NAMALWA (cell line): ENCODE measurements at regions not wholly inside any gene's neighbourhood (a gene's known extent, or its start where the extent isn't known, plus 50 kb on each side); places are given as distances from the start of the nearest gene placed in this dataset.
A peak's percentile ranks its signal among the peaks of the same experiment; 100 is the strongest.

Experiments used
- DNase-seq: peaks from one replicate; pipeline ENCODE4 v3.0.0-alpha.2; 2015; ENCODE audit warnings: low spot score

DNA sequence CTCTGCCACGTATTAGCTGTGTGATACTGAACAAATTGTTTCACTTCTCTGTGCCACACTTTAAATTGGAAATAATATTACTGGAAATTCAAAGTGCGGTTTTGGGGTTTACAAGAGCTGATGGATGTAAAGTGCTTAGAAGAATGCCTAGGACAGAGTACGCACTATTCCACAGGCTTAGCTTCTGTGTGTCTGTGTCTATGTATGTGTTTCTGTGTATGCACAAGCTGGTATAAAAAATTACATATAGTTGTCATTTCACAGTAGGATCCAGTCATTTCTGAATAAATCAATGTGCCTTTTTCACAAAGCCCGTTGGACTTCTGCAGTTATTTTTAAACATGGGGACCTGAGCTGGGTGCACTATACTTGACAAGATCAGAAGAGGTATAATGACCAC is 370.4 kb downstream of the TUSC7 start:
- no peak for DNase-seq

DNA sequence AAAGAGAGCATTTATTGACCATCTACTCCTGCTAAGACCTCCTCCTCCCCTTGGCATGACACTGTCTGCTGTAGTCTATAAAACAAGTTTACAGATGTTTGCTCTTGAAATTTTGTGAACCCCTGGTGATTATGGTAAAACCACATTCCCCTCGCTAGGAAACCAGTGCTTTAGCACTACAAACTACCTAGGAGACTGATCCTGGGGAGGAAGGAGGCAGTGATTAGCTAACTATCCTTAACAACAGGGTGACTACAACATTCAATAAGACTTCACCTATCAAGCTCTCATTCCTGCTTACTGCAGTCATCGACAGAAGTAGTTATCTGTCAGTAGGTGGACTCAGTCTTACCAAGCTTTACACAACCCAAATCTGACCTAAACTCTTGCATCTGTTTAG is 371.3 kb downstream of the TUSC7 start:
- no peak for DNase-seq

DNA sequence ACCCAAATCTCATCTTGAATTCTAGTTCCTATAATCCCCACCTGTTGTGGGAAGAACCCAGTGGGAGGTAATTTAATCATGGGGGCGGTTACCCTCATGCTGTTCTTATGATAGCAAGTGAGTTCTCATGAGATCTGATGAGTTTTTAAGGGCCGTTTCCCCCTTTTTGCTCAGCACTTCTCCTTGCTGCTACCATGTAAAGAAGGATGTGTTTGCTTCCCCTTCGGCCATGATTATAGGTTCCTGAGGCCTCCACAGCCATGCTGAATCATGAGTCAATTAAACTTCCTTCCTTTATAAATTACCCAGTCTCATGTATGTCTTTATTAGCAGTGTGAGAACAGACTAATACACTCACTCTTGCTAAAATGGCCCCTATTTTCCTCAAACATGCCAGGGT is 374.7 kb downstream of the TUSC7 start:
- no peak for DNase-seq

DNA sequence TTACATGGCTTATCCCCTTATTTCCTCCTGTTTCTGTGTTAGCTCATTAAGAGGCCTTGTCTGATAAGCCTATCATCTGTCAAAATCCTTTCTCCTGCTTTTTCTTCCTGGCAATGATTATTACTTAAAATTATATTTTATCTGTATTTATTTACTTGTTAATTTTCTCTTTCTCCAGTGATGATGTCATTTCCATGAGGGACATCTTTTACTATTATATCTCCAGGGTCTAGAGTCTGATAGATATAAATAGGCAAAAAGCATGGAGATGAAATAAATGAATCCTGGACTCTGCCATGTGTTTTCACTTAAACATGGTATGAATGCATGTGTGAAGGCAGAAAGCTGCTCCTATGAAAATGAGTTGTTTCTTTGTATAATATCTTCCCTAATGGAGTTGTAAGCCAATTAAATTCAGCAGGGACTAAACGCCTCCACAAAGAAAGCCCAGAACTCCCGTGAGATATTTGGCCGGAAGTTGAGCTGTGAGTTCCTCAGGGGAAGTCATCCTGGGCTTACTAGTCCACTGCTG is 375.2 kb downstream of the TUSC7 start:
- DNase-seq = no peak

DNA sequence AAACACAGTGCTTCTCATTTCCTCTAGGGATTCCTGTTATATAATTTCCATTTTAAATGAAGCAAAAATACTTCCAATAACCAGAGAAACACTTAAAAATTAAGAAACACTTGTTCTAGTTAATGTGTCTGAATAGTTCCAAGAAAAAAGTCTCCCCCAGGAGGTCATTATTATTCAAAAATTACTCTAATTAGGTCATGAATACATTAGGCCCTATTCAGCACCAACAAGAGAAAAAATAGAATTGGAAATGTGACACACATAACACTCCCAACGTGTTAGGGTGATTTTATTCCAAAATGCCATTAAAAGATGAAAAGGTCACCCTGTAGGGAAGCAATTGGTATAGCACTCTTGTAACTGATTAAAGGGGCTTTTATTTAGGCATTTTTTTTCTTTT is 382.1 kb downstream of the TUSC7 start:
- DNase-seq = no peak

DNA sequence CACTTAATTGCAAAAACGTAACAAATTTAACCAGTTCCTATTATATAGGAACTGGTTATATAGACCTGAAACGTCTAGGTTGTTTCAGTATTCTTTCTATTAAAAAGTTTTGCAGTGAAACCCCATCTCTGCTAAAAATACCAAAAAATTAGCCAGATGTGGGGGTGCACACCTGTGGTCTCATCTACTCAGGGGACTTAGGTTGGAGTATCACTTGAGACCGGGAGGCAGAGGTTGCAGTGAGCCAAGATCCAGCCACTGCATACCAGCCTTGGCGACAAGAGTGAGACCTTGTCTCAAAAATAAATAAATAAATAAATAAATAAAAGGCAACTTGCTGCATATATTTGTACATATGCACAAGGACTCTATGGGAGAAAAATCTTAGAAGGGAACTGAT is 387.0 kb downstream of the TUSC7 start:
- DNase-seq = no peak

DNA sequence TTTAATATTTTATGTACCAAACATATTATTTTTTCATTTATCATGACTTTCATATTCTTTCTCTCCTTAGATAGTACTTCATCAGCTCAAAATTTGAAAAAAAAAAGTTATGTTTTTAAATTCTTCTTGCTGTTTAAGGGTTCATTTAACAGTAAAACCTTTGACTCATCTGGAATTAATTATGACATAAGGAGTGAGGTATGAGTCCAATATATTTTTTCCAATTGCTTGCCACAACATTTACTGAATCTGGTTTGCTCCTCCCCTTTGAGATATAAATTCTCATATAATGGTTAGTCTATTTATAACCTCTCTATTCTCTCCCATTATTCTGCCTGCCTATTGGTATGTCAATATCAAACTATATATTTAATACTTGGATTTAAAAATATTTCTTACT is 387.8 kb downstream of the TUSC7 start:
- DNase-seq = no peak

DNA sequence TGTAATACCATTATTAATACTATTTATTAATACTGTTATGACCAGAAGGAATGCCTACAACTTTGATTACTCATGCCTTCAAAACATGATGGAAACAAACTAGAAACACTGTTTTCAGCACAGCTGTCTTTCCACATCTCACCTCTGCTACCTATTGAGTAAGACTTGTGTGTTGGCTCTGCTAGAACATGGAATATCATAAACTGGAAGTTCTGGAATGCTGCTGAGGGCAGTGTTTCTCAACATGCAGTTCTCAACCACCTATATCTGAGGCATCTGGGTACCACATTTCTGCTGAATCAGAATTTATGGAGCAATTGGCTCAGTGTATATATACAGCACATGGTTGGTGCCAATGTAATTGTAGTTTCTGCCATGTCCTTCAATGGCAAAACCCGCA is 392.1 kb downstream of the TUSC7 start:
- no peak for DNase-seq

DNA sequence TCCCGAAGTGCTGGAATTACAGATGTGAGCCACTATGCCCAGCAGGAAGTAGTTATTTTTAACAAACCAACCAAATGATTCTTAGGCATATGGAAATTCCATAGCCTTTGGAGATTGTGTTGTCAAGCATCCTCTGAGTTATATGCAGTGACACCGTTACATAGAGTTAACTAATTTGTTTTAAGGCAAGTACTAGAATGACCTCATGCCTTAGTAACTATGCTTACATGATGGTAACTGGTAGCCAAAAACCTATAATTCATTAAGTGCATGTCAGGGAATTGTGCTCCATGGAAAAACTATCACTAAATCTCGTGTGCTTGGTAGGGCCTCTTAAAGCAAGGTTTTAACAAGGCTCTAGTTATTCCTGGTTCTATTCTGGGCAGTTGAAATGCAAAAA is 392.8 kb downstream of the TUSC7 start:
- no peak for DNase-seq

DNA sequence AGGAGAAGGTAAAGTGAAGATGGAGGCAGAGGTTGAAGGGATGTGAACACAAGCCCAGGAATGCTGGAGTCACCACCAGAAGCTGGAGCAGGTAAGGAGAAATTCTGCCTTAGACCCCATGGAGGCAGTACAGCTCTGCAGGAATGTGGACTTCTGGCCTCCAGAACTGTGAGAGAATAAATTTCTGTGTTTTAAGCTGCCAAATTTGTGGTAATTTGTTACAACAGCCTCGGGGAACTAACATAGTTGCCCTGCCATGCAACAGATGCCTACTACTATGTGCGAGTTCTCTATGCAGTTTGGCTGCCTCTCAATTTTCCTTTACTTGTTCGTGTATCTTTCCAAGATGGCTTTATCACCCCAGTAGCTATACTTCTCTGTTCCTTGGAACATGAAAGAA is 394.1 kb downstream of the TUSC7 start:
- DNase-seq = no peak

DNA sequence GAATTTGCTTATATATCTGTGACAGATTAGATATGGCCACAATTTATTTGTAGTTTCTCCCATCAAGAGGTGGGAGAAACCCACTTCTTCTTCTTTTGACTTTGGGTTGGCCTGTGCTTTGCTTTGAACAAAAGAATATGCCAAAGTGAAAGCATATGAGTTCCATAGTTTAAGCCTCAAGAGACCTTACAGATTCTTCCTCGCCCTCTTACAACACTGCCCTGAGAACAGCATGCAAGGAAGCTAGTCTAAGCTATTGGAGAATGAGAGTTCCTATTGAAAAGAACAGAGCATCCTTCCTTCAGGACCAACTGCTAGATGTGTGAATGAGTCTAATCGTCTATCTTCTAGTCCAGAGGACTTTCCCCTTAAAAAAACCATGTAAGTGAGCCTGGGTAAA is 394.8 kb downstream of the TUSC7 start:
- DNase-seq = no peak

DNA sequence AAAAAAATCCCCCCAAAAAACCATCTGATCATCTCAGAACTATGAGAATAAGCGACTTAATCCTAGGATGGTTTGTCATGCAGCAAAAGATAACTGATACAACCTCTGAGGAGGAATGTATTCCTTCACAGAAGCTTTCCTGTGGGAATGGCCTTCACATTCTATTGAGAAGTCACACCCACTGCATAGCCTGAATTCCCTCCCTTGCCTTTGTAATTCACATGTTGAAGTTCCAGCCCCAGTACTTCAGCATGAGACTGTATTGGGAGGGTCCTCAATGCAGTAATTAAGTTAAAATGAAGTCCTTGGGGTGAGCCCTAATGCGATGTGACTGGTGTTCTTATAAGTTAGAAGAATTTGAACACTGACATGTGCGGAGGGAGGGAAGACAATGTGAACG is 395.2 kb downstream of the TUSC7 start:
- no peak for DNase-seq

DNA sequence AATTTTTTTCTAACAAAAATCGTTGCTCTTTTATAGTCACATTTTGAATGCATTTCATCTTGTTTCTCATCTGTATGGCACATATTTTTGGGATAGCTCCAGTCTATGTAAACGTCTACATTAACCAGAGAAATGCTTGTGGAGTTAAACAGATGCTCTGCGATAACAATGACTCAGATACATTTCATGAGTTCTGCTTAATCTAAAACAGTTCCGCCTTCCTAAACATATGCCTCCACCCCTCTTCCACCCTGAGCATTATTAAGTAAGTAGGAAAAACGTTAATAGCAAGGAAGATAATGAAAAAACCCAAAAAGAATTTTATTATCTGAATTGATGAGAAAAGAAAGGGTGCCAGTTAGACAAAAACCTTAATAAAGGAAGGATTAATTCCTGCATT is 396.1 kb downstream of the TUSC7 start:
- DNase-seq = no peak

DNA sequence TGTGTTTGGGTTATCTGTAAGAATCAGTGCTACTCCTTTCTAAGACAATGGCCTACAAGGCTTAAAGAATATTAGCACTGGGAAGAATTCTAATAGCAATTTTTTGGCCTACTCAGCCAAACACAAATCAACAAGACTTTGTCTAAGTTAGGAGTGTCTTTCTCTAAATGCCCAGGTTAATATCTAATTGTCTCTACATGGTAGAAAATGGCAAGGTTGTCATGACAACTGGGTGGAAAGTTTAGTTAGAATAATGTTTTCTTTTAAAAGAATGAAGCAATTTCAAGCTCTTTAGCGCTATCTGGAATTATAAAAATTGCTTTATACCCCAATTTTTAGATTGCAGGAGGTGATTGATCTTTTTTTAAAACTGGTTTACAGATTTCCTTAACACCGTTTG is 396.8 kb downstream of the TUSC7 start:
- DNase-seq = no peak

DNA sequence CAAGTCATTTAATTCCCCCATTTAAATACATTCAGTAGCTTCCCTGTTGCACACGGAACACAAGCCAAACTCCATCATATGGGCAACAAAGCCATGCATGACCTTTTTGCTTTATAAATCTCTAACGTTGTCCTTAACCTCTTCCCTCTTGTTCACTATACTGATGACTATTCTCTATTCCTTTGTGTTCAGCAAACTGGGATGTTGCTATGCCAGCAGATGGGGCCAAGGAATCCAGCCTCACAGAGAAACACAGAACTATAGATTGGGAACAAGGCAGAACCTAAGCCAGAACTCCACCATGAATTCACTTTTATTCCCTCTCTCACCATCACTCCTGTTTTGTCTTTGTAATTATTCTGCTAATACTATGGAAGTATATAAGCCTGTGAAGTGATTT is 398.4 kb downstream of the TUSC7 start:
- DNase-seq = no peak

DNA sequence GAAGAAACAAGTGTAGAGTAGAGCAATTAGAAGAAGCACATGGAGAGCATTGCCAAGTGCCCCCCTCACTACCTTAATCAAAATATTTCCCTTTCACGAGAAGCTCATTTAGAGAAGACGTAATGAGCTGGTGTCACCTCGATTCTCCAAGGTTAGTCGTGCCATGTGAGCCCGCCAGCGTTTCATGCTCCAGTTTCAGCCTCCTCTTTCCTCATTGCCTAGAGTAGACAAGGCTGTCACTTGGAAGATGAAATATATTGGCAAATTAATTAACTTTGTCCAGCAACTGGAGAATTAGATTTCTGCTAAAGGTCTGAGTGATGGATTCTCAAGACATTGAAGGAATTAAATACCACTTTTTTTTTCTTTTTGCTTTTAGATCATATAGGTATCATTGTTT is 399.6 kb downstream of the TUSC7 start:
- DNase-seq = no peak

DNA sequence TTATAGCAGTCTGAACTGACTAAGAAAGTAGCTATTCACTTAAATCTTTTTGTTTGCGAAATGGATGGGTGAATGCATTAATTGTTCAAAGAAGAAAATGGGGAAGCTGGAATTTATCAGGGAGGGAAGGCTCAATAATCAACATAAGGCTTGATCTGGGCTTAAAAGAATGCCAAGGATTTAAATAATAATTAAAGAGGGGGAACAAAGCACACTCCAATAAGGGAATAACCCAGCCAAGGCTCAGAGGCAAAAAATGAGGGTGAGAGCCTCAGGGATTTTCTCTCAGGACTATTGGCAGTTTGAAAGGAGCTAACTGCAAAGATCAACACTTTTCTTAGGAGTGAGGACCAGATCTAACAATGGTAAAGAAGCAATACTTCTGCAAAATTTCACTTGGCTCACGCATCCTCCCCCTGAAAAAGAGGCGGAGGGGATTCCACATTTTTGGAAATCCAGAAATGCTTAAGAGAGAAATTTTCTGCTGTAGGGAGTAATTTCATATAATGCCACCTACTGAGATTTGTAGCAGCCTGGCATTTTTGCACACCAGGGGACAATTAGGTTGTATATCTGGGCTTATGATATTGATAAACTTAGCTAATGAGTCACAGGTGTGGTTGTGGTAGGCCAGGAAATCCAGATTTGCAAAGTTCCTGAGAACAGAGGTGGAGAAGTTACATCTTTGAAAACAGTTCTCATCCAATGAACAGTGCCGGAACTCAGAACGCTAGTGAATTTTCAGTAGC is 405.1 kb downstream of the TUSC7 start:
- DNase-seq = no peak

DNA sequence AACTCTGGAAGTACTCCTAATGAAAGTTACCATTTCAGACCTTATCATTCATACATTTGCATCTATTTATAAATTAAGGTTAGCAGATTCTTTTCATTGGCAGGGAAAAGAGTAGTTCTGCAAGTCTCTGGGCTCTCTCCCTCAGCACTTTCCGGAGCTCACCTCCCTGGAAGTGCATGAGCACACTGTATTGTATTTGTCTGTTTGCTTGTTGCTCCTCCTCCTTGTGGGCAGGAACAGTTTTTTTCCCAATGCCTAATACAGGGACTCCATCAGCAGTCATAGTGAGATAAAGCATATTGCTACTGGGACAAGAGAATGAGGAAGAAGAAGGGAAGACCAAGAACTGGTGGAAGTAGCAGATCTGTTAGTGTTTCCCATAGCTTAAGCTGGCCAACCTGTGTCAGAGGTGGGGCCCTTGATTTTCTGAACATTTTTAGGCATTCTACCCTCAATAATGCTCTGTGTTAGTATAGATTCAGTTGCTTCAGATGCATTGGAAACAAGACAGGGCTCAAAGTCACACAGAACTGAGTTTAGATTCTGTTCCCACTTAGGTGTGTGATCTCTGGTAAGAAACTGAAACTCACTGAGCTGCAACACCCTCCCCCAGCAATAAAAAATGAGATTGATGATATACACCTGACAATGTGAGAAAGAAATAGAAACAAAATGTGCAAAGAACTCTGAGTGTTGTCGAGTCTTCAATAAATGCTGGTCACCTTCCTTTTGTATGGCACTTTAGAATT is 407.8 kb downstream of the TUSC7 start:
- DNase-seq = no peak

DNA sequence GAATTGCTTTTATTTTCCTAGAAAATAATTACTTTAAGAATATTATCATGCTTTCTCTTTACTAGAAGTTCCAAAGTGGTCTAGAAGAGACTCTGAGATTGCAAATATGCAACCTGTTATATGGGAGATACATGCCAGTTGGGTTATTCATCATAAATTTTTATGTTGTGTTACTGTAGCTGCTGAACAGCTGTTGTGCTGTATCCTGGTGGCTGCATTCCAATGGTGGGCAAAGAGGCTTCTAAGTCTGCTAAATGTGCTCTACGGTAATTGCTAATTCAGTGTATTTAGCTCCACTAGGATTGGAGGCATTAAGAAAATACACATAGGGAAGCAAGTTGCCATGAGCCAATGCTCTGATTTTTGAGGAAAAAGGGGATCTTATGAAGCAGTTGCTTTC is 409.0 kb downstream of the TUSC7 start:
- no peak for DNase-seq

DNA sequence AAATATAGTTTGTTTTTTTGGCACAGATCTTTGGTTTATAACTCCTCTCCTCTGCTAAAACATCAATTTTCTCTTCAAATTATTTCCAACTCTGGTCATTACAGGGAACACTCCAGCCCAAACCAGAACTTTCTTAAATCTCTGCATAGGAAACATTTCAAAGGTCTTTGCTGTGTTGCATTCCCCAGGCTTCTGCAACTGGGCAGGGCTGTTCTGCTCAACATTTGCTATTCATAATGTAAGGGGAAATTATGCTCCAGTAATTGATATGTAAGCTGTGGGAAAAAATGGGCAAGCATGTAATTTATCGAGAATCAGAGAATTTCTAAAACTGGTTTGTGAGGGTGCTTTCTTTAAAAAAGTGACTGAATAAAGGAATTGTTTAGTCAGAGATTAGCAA is 410.4 kb downstream of the TUSC7 start:
- no peak for DNase-seq

DNA sequence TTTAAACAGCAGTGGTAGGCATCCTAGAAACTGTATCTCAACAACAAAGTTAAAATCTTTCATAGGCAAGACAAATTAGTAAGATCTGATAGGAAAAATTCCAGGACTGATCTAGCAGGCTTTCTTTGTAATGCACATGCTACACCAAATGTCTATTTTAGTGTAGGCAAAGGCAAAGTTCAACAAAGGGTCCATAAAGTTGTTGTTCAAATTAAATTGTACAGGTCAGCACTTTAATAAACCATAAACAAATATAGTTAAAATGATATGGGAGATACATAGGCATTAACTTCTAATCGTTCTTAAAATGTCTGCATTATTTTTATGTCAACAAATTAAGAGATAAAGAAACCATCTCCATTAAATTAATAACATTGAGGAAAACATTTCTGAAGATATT is 413.0 kb downstream of the TUSC7 start:
- DNase-seq = no peak

DNA sequence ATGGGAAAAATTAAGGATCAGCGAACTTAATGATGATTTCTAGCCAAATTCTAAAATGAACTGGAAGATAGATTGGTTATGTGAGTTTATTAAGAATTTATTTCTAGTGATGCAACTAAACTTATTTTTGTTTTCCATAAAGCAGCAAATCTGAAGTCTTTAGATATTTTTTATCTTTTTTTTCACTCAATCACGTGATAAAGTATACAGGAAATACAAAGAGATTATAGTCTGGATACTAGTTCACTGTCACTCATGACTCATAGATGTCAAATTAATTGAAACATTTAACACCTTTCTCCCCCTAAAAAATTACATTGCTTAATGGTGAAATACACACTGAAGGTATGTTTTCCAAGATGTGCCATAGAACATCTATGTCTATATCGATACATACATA is 416.9 kb downstream of the TUSC7 start:
- no peak for DNase-seq

DNA sequence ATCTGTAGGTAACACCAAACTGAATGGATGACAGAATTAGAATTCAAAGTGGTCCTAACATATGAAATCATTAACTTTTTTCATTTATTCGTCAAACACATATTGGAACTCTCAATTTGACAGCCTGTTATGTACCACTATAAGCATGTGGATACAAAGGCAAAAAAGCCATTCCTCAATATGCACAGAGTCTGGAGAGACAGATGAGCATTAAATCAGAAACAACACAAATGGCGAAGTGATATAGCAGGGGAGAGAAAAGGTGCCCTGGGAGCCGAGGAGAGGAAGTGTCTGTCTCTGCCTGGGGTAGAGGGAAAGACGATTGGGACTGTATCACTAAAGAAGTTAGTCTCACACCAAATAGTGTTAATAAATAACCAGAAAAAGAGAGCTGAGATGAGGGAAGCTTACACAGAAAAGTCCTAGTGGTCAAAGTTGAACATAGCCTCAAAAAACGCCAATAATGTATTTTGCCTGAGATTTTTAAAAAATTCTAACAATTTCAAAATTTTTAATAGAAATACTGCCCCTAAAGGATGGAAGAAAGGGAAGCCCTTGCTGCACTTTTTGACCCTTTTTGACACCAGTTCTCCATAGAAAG is 417.5 kb downstream of the TUSC7 start:
- DNase-seq = peak; percentile 7
